ENCODE measurements at regions not wholly inside any gene's neighbourhood (a gene's known extent, or its start where the extent isn't known, plus 50 kb on each side); places are given as distances from the start of the nearest gene placed in this dataset.

- no peak for TF ChIP-seq CTCF (conservative IDR thresholded peaks at IDR 0.05; ENCODE audit: control insufficient read depth, insufficient read depth, low read depth, low read length)
- peak; percentile 28 for DNase-seq (ENCODE audit: low read depth)
- no peak overlapping the region for H3K4me3 ChIP-seq (ENCODE audit: control insufficient read depth, low read depth, low read length)
Measured at GRCh38 chr2:20515290-20516220, 68.7 kb downstream of the RHOB start.

GRCh38 chr2:20516291-20516645 is 69.4 kb downstream of the RHOB start:
- no peak for DNase-seq (ENCODE audit: low read depth)
- H3K4me3 ChIP-seq (ENCODE audit: control insufficient read depth, low read depth, low read length): no peak overlapping the region
- TF ChIP-seq CTCF (conservative IDR thresholded peaks at IDR 0.05; ENCODE audit: control insufficient read depth, insufficient read depth, low read depth, low read length): no peak

- TF ChIP-seq CTCF (conservative IDR thresholded peaks at IDR 0.05; ENCODE audit: control insufficient read depth, insufficient read depth, low read depth, low read length): no peak
- DNase-seq (ENCODE audit: low read depth): peak; percentile 30
- H3K4me3 ChIP-seq (ENCODE audit: control insufficient read depth, low read depth, low read length): no peak overlapping the region
Measured at GRCh38 chr2:20516646-20517341, 69.9 kb downstream of the RHOB start.

DNA sequence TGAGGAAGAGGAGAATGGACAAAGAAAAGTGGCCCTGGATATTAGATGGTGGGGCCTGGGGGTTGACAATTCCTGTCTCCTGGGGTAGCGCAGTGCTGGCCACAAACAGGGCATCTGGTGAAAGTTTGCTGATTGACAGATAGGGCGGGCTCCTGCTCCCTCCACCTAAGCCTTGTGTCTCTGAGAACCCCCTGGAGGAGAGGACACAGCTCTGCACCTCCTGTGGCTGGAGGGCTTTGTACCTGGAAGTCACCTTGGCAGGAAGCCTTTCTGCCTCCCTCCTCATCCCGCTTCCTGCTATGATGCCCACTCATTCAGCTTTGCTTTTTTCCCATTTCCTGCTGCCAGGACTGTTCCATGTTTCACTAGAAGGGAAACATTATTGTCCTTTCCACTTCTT is 72.4 kb downstream of the RHOB start:
- no peak for DNase-seq (ENCODE audit: low read depth)
- no peak overlapping the region for H3K4me3 ChIP-seq (ENCODE audit: control insufficient read depth, low read depth, low read length)
- no peak for TF ChIP-seq CTCF (conservative IDR thresholded peaks at IDR 0.05; ENCODE audit: control insufficient read depth, insufficient read depth, low read depth, low read length)

DNA sequence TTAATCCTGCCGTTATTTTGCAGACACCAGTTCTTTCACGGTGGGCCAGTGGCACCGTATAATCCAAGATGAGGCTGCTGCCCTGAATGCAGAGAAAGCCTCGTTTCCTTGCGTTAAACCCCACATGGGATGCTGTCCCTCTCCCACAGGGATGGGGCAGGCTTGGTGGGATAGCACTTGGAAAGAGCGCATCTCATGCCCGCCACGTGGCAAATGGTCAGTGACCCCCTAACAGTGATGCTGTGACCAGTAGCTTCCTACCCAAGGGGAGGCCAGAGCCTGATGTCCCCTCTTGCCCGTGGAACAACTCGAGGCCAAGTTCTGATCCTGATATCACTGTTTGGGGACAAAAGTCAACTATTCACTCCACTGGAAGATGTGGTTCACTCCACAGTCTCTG is 73.3 kb downstream of the RHOB start:
- TF ChIP-seq CTCF (conservative IDR thresholded peaks at IDR 0.05; ENCODE audit: control insufficient read depth, insufficient read depth, low read depth, low read length): no peak
- H3K4me3 ChIP-seq (ENCODE audit: control insufficient read depth, low read depth, low read length): no peak overlapping the region
- no peak for DNase-seq (ENCODE audit: low read depth)

DNA sequence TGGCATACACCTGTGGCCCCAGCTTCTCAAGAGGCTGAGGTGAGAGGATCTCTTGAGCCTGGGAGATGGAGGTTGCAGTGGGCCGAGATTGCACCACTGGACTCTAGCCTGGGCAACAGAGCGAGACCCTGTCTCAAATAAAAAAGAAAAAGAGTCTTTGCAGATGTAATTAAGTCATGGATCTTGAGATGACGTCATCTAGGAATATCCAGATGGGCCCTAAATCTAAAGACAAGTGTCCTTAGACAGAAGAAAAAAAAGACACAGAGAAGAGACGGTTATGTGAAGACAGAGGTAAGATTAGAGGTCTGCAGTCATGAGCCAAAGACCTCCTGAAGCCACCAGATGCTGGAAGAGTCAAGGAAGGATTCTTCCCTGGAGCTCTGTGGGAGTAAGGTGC is 74.3 kb downstream of the RHOB start:
- no peak for DNase-seq (ENCODE audit: low read depth)
- no peak overlapping the region for H3K4me3 ChIP-seq (ENCODE audit: control insufficient read depth, low read depth, low read length)
- no peak for TF ChIP-seq CTCF (conservative IDR thresholded peaks at IDR 0.05; ENCODE audit: control insufficient read depth, insufficient read depth, low read depth, low read length)

Measured in fibroblast of mammary gland (primary cell).